GM18867 (cell line): ENCODE measurements at regions not wholly inside any gene's neighbourhood (a gene's known extent, or its start where the extent isn't known, plus 50 kb on each side); places are given as distances from the start of the nearest gene placed in this dataset.

Experiments used
- ATAC-seq: cut with Tn5 transposase; IDR thresholded peaks from one replicate; pipeline ENCODE4 v1.9.1; 2021; ENCODE audit warnings: mild to moderate bottlenecking, moderate library complexity; ENCODE audit not compliant: unreplicated experiment

- ATAC-seq = no peak
These were observed 604.0 kb upstream of the LMCD1 start for GRCh38 chr3:7897655-7898054.

- no peak for ATAC-seq
These were observed 588.3 kb upstream of the LMCD1 start for GRCh38 chr3:7913283-7913682.

GRCh38 chr3:7915356-7915755, 586.3 kb upstream of the LMCD1 start:
- no peak for ATAC-seq

- ATAC-seq = no peak
These were observed 584.0 kb upstream of the LMCD1 start for GRCh38 chr3:7917443-7918151.

GRCh38 chr3:7920211-7920610, 581.4 kb upstream of the LMCD1 start:
- no peak for ATAC-seq

- no peak for ATAC-seq
These were observed 577.4 kb upstream of the LMCD1 start for GRCh38 chr3:7924228-7924627.

GRCh38 chr3:7927015-7927414, 574.6 kb upstream of the LMCD1 start:
- no peak for ATAC-seq

- no peak for ATAC-seq
These were observed 573.8 kb upstream of the LMCD1 start for GRCh38 chr3:7927864-7928263.

- no peak for ATAC-seq
These were observed 572.2 kb upstream of the LMCD1 start for GRCh38 chr3:7929319-7929889.

- ATAC-seq = no peak
These were observed 567.3 kb upstream of the LMCD1 start for GRCh38 chr3:7934362-7934761.

GRCh38 chr3:7947930-7948329, 553.7 kb upstream of the LMCD1 start:
- no peak for ATAC-seq

GRCh38 chr3:7950890-7951289, 550.7 kb upstream of the LMCD1 start:
- ATAC-seq = no peak

GRCh38 chr3:7953449-7954014, 548.1 kb upstream of the LMCD1 start:
- no peak for ATAC-seq

GRCh38 chr3:7957024-7957423, 544.6 kb upstream of the LMCD1 start:
- ATAC-seq = no peak

- ATAC-seq = no peak
These were observed 542.5 kb upstream of the LMCD1 start for GRCh38 chr3:7959094-7959493.

GRCh38 chr3:7960601-7961000, 541.0 kb upstream of the LMCD1 start:
- ATAC-seq = no peak

- no peak for ATAC-seq
These were observed 539.3 kb upstream of the LMCD1 start for GRCh38 chr3:7962301-7962700.

GRCh38 chr3:7964899-7965298, 536.7 kb upstream of the LMCD1 start:
- ATAC-seq = no peak

- no peak for ATAC-seq
These were observed 528.6 kb upstream of the LMCD1 start for GRCh38 chr3:7973006-7973405.

- peak; percentile 65 for ATAC-seq
These were observed 524.2 kb upstream of the LMCD1 start for GRCh38 chr3:7977245-7978086.

- peak; percentile 52 for ATAC-seq
These were observed 523.6 kb upstream of the LMCD1 start for GRCh38 chr3:7978087-7978422.

- no peak for ATAC-seq
These were observed 519.5 kb upstream of the LMCD1 start for GRCh38 chr3:7982126-7982525.
